GM12801 (cell line): ENCODE measurements at regions not wholly inside any gene's neighbourhood (a gene's known extent, or its start where the extent isn't known, plus 50 kb on each side); places are given as distances from the start of the nearest gene placed in this dataset.

Experiments
- TF ChIP-seq, protein P1 (sequence below): IDR thresholded peaks from one replicate; pipeline ENCODE4 v1.5.1; 2011; ENCODE audit warnings: control low read depth; ENCODE audit not compliant: insufficient read length; ENCODE audit errors: extremely low read depth

DNA sequence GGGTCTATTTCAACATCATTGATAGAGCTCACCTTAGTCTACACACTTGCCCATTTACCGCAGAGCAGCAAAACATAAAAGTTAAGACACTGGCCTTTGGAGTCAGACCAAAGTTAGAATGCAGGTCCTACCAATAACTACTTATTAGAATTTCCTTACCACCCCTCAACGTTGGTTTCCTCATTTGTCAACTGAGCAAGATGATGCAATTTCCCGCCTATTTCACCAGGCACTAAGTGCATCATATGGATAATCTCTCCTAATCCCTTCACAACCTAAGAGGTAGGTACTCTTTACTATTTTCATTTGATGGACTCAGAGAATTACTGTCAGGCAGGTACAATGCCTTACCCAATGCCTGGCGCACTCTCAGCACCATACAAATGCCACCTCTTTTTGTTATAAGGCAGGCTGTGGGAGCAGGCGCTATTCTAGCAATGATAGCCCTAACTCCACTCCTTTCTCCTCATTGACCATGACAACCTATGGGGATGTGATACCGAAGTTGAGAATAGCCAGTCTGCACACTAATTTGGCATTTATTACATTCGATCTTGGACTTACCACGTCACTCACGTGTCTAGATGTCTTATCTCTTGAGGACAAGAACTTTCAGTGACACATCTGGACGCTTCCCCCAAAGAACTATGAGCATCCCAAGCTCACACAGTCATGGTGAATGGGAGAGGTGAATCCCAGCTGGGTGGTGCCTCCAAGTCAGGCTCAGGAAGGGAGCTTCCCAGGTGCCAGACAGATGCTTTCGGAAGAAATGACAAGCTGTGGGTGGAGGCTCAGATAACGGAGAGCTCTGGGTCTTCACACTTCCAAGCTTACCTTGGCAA, 128.1 kb upstream of the STMND1 start:
- TF ChIP-seq, protein P1, sequence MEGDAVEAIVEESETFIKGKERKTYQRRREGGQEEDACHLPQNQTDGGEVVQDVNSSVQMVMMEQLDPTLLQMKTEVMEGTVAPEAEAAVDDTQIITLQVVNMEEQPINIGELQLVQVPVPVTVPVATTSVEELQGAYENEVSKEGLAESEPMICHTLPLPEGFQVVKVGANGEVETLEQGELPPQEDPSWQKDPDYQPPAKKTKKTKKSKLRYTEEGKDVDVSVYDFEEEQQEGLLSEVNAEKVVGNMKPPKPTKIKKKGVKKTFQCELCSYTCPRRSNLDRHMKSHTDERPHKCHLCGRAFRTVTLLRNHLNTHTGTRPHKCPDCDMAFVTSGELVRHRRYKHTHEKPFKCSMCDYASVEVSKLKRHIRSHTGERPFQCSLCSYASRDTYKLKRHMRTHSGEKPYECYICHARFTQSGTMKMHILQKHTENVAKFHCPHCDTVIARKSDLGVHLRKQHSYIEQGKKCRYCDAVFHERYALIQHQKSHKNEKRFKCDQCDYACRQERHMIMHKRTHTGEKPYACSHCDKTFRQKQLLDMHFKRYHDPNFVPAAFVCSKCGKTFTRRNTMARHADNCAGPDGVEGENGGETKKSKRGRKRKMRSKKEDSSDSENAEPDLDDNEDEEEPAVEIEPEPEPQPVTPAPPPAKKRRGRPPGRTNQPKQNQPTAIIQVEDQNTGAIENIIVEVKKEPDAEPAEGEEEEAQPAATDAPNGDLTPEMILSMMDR, result no peak

DNA sequence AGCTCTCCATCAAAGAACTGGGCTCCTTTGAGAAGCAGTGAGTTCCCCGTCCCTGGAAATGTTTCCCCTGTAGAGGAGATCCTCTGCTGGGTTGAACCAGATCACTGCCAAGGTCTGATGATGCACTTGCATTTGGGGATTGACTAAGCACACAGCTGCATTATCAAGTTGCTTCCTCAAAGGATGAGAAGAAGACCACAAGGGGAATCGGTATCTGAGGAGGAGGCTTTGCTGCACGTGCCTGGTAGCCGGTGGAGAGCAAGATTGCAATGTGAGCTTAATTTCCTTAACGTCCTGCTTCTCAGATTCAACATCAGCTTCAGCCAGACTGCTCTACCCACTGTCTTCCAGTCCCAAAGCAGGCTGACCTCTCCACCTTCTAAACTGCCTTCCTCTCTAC, 128.8 kb upstream of the STMND1 start:
- TF ChIP-seq, protein P1, result no peak

DNA sequence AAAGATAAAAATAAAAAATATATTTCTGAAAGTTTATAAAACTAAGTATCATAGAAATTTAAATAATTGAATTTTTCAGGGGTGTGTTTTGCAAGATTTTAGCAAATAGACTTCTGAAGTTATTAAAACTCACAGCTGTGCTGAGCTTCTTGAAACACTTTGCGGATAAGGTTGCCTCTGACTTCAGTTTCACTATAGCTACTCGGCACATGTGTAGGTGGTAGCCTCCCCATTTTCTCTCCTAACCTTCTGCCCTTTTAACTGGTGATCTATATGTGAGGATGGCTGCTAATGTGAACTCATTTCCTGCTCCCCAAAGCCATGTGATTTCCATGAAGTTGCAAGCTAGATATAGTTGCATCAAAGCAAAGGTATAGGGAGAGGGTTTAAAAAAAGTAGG, 129.3 kb upstream of the STMND1 start:
- TF ChIP-seq, protein P1, result no peak

DNA sequence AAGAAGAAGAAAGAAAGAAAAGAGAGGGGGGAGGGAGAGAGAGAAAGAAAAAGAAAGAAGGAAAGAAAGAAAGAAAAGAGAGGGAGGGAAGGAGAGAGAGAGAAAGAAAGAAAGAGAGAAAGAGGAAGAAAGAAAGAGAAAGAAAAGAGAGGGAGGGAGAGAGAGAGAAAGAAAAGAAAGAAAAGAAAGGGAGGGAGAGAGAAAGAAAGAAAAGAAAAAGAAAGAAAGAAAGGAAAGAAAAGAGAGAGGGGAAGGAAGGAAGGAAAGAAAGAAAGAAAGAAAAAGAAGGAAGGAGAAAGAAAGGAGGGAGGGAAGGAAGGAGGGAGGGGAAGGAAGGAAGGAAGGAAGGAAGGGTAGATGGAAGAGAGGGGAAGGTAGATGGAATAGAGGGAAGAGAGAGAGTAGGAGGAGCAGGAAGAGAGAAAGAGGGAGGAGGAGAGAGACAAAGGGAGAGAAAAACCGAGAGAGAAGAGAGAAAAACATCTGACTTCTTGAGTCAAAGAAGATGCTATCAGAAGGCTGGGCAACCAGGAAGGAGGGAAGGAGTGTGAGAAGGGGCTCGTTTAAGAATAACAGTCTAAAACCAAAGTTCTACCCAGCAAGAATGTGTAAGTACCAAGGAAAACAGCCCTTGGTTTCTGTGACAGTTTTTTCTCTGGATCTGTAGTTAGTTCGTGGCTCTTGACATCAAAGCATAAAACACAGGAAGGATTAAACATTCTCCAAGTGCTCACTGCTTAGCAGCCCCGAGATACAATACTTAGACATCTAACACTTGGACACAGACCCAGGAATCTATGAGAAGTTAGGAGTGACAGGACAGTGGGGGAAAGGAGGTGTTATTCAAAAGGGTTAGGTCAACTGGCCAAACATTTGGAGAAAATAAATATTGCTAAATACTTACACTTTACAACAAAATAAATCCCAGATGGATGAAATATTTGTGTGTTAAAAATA, 131.9 kb upstream of the STMND1 start:
- TF ChIP-seq, protein P1, result no peak

DNA sequence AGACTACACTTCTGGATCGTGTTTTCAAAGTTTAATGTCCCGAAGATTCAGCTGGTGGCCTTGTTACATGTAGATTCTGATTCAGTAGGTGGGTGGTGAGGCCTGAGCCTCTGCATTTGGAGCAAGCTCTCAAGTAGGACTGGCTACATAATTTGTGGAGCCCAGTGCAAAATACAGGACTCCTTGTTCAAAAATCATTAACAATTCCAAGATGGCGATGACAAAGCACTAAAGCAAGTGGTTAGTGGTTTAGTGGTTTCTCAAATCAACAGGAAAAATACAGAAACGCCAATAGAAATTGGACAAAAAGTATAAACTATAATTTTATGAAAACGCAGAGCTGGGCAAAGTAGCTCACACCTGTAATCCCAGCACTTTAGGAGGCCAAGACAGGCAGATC, 133.7 kb upstream of the STMND1 start:
- TF ChIP-seq, protein P1, result no peak

DNA sequence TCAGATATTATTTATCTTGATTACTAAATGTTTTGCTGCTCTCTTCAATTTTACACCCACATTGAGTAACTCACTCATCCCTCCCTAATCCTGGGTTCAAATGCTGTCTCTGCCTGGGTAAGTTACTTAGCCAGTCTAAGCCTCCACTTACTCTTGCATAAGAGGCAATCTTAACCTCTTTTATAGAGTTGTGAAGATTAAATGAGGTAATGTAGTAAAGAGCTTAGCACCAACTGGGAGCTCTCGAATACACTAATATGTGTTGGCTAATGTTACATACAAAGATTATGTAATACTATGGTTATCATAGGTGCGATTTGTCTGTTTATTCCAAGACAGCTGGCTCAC, 134.4 kb upstream of the STMND1 start:
- TF ChIP-seq, protein P1, result no peak

DNA sequence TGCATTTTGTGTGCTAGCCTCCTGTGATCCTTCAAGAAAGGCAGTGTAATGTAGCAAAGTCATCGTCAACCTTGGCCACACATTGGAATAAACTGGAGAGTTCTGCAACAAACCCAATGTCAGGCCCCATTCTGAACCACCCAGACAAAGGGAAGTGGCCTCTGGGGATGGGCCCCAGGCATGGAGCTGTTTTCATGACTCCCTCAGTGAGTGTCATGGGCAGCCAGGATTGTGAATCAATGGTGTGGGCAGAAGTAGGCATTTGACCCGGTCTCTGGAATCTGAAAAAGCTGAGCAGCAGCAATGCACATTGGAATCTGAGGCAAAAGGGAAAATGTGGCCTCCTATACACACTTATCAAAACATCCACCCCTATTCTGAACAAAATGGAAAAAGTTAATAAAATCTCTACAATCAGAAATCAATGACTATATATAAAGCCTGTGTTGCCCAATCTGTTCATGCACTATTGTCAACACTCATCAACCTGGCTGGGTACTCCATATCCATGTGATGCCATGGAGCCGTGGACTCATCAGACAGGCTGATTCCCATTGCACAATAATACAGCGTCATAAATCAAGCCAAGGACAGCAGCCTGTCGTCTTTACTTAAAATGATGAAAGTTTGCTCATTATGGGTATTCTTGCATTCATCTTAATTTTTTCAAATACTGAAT, 134.9 kb upstream of the STMND1 start:
- TF ChIP-seq, protein P1, result no peak
